Hematopoietic multipotent progenitor cell treated with erythropoietin and hydrocortisone succinate and interleukin-3 and kit ligand, for 4 days (in vitro differentiated cells): ENCODE measurements at regions not wholly inside any gene's neighbourhood (a gene's known extent, or its start where the extent isn't known, plus 50 kb on each side); places are given as distances from the start of the nearest gene placed in this dataset.

Source experiments
- DNase-seq: peaks from one replicate; pipeline ENCODE4 v3.0.0-alpha.2; 2015

DNA sequence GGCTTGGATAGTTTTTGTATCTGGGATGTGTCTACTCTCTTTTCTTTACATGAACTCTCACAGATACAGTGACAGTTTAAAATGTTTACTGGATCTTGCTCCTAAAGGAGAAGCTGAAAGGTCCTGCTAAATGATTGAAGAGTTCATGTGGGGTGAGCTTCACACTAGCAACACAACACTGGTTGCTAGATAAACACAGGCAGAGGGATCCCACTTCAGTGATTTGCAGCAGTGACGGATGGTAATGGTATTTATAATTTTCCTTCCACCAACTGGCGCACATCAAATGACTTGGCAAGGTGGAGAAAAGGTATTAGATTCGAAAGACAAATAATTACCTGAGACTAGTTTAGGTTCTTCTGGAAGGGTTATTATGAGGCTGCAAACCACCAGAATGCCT lies 270.2 kb downstream of the TBX15 start:
- no peak for DNase-seq

DNA sequence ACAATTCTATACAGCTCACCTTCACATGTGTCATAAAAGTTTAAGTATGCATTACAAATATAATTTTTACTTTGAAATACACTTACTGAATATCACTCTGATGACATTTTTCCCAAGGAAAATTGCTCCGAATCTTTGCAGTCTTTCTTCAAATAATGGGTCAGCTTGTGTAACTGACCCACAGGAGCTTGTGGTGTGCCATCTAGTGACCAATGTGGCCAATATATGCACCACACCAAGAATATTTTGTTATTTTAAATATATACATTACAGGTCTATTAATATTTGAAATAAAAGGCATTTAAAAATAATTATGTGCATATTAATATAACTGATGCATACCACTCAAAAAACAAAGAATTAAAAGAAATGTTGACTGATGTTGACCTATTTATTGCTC lies 271.4 kb downstream of the TBX15 start:
- no peak for DNase-seq

DNA sequence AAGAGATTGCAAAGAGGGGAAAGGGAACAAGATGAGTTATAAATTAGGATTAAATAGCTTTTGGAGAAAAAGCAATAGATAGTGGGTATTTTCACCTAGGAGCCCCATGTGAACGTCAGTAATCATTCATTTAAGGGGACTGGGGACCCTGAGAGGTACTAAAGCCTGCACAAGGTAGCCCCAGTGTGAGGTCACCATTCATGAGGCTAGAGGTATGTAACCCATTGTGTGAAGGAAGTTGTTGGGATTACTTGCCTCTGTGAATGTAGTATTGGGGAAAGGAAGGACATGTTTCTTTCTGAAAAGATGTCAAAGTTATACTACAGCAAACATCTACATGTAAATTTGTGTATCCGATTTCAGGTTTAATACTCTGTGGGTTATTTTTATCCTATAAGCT lies 276.8 kb downstream of the TBX15 start:
- no peak for DNase-seq

DNA sequence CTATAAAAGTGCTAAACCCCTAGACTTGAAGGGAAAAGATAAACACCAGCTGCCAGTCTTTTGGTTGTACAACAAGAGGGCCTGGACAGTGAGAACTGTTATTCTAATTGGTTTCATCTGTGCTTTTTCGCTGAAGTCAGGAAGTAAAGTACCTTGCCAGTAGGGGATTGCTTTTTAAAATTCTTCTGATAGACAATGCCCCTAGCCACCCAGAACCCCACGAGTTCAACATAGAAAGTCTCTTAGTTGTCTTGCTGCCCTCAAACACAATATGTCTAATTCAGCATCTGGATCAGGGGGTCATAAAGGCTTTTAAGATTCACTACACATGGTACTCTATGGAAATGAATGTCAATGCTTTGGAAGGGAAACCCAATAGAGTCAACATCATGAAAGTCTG lies 289.2 kb downstream of the TBX15 start:
- no peak for DNase-seq

DNA sequence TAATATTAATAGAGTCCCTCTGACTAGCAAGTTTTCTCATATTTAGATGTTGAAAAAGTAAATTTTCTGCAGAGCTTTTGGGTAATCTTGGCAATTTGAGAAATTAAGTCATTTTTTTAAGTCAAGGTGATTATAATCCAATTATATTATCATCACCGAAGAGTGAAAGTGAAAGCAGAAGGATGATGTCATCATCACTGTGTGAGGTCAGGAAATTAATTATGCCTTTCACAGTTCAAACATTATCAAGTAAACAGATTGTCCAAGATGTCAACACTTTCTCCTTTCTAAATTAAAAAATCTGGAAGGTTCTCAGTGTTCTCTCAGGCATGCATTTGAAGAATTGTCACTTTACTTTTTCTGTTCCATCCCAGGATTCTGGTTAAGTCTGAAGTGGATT lies 296.0 kb downstream of the TBX15 start:
- DNase-seq = no peak

DNA sequence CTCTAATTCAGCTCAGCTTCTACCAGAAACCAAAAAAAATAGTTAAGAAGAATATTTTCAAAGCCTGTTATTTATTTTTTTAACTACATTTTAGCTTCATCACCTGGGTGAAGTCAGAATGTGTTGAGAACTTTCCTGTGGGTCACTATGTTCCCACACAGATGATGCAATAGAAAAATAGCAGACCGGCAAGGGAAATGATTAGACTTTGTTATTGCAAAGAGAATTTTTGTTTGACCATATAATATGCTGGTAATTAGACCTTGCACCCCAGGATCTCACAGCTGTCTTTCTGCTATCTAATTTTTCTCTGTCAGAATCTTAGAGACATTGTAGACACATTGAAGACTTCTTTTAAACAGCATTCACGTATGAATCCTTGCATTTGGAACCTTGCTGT lies 299.3 kb downstream of the TBX15 start:
- no peak for DNase-seq

DNA sequence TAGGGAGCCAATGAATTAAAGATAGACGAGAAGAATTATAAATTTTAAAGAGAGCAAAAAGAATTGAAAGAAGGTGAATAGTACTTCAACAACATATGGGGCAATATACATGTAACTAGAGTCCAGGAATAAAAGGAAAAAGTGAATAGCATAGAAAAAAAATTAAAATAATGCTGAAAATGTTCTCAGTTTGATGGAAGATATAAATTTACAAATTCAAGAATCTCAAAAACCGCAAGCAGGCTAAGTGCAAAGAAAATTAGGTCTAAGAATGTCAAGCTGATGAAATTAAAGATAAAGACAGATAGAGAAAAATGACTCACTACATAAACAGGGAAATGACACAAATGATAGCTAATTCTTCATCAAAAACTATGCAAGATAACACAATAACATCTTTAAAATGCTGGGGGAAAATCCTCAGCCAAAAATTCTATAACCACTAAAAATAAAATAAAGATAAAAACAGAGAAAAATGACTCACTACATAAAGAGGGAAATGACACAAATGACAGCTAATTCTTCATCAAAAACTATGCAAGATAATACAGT lies 326.3 kb downstream of the TBX15 start:
- DNase-seq = no peak

DNA sequence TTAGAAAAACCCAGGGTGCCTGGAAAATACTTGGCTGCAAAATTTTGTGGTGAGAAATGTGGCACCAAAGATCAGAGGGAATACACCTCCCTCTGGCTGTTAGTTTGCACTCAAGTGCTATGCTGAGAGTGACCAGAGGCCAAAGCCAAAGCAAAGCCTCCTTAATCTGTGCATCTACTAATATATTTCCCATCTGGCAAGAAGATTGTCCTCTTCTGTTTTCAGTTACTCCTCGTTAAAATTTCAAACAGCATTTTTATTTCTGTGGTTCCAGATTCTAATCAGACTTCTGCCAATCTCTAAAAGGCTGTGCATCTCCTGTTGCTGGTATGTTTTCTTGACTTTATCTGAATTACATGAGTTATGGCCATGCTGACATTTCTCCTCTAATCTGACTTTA lies 327.4 kb downstream of the TBX15 start:
- DNase-seq = no peak

DNA sequence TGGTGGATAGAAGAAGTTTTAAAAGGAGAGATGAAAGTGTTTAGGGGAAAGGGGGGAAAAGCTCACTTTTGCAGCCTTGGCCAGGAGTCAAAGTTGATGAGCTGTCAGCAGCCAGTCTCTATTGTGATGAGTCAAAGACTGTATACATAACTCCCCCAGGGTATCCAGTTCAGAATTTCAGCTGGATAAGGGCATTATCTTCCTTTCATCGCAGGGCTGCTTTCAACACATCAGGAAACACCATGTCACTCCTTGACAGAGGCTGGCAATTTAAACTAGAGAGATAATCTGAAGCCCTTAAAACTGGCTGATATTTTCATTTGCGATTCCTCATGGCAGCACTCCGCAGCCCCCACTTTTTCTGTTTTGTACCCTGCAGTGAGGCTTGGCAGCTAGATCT lies 328.5 kb downstream of the TBX15 start:
- DNase-seq = no peak

DNA sequence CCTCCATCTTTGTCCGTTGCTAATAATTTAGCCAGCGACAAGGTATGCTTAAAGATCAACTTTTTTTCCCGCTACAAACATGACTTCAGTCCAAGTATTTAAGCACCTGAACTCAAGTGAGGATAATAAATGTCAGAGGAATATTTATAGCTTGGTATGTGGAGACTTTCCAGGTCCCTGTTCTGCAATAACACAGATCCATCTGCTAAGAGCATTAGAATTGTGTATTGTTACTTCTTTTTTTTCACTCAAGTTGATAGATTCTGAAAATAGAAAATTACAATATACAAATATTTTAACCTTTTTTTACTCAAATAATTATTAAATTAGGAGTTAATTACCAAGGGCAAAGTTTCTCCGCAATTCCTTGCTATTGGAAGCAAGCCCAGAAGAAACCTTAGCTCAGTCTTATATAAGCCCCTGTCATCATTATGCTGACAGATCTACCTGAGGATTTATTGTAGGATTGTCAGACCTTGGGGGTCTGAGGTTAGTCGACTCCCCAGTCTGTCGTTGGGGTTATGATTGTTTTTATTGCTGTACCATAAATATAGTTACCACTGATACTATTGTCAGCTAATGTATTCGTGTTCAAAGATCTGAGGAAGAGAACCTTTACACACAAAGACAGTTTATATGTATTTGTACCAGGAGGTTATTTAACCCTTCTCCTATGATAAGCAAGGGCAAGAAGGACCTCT lies 337.9 kb downstream of the TBX15 start:
- no peak for DNase-seq

DNA sequence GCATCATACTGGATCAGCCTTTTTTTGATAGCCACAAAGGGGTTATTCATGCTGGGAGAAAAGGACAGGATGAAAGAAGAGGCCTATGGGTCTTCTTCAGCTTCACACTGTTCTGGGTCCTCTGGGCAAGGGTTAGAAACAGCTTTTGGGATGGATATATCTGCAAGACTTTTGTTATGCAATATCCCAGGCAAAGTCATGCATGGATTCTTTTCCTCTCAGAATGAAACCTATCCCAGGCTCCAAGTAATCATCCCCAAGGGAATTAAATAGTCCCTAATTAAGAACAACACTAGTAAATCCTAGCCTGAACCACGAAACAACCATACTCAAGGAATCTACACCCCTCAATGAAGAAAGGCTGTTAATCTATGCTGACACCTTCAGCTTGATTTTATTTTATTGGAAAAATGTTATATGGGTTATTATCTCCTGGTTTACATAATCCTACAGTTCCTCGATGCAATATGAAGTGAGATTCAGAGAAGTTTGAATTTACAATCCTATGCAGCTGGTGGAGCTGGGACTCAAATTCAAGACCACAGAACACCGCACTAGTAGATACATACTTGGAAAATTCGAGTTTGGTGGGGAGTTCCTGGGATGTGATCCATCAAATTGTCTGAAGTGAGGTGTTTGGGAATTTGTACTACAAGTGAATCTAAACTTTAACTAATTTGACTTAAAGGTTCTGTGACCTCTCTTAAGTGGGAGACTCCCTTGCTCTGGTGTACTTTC lies 338.6 kb downstream of the TBX15 start:
- no peak for DNase-seq

DNA sequence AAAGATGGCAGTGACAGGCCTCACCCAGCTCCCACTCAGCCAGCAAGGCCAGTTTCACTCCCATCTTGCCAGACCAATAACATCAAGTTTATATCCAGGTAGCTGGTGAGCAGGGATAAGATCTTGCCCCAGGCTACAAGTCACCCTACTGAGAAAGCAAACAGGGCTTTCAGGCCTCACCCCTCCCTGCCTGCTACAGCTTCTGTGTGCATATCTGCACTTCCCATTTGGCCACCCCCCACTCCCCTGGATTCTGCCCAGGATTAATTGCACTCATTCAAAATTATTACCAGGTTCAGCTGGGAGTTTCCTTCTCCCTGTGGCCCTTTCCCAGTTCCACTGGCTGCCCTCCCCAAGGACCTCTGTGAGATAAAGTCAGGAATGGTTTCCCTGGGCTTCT lies 352.1 kb downstream of the TBX15 start:
- DNase-seq = no peak

DNA sequence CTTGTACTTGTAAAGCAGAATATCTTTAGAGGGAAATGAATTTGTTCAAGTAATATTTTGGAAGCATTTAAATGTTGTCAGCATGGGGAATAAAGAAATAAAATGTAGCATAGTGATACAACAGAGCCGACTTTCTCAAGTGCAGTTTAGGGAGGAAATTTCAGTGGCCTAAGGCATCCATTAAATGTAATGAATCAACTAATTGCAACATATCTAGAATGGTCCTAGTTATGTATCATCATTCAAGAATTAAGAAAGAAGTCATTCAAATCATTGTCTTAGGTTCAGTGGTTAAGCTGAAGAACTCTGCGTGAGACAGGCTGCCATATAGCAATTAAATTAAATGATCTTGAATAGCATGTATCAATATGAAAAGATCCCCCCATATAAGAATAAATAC lies 360.7 kb downstream of the TBX15 start:
- DNase-seq = no peak

DNA sequence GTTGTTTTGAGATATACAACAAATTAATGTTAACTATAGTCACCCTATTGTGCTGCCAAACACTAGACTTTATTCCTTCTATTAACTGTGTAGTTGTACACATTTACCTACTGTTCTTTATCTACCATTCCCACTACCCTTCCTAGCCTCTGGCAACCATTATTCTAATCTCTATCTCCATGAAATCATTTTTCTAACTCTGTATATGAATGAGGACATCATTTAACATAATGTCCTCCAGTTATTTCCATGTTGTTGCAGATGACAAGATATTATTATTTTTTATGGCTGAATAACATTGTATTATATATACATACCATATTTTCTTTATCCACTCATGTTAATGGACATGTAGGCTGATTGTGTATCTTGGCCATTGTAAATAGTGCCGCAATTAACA lies 366.3 kb downstream of the TBX15 start:
- DNase-seq = no peak

DNA sequence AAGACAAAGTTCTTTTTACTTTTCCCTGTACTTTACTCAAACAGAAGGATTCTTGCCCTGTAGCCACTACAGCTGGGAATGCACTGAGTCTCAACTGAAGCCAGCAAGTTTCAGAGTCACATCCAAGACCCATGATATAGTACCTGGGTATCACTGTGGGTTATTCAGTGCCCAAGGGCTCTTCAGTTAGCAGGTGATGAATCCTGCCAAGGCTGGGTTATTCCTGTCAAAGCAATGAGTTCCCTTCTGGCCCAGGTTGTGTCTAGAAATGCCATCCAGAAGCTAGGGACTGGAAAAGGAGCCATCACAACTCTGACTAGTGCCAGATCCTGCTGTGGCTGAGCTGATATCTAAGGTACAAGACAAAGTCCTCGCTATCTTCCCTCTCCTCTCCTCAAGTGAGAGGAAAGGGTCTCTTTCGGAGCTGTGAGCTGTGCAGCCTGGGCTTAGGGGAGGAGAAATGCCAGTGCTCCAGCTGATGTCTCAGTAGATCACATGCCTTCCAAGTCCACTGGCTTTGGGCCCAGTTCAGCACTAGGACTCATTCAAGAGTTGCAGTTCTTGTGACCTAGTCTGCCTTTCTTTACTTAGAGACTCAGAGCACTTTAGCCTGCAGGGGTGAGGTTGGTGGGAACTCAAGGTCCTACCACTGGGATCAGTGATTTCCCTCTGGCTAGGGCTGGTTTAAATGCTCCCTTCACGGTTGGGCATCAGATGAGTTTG lies 369.4 kb downstream of the TBX15 start:
- no peak for DNase-seq

DNA sequence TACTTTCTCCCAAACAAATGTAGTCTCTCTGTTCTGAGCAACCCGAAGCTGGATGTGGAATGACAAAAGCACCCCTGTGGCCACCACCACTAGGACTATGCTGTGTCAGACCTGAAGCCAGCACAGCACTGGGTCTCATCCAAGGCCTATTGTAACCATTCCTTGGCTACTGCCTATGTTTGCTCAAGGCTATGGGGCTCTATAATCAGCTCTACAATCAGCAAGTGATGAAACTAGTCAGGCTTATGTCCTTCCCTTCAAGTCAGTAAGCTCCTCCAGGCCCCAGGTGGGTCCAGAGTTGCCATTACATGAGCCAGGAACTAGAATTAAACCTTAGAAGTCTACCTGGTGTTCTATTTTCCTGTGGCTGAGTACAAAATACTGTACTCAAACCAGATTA lies 370.2 kb downstream of the TBX15 start:
- no peak for DNase-seq

DNA sequence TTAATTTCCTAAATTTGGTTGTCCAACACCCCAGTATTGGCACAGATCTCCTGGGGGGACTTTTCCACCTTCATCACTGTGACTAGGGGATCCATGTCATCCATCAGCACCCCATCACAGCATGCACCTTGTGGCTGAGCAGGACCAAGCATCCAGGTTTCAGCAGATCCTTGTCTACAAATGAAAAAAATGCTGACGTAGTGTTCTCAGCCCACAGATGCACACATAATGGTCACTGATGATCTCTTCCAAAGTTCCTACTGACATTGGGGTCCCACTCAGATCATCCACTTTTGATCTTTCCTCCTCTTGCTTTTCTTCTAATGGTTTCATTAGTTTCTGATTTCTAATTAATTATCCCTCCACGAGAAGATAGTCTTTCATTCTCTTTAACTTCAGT lies 373.1 kb downstream of the TBX15 start:
- DNase-seq = no peak

DNA sequence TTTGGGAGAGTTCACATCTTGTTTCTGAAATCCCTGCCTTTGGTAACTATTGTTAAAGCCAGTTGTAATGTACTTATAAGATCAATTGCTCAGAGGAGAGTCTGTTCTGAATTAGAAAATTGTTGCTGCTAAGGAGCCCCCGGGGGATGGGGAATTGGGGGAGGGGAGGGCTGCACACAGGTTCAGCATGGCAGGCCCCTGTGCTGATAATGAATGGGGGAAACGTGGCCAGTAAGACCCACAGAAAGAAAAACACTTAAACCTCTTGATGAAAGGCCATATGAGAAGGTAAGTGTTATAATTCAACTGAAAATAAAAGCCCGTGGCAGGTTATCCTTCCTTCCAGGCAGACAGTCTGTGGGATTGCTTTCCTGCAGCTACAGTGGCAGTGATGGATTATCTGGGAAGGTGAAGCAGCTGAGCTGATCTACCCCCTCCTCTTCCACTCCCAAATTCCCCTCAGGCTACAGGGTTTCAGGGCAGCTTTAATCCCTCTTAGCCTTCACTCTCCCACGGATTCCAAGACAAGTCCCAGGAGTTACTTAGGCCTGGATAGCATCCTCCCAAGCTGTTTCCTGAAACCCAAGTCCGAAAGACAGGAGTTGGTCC lies 398.8 kb downstream of the TBX15 start:
- DNase-seq = no peak

DNA sequence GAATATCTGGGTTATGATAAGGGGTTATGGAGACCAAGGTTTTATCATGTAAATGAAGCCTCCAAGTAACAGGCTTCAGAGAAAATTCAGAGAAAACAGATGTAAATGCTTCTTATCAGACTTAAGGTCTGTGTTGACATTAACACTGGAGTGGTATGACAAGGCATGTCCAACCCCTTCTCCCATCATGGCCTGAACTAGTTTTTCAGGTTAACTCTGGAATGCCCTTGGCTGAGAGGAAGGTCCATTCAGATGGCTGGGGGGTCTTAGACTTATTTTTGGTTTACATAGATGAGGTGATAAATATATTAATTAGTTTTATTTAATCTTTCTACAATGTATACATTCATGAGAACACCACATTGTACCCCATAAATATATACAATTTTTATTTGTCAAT lies 399.6 kb downstream of the TBX15 start:
- no peak for DNase-seq

DNA sequence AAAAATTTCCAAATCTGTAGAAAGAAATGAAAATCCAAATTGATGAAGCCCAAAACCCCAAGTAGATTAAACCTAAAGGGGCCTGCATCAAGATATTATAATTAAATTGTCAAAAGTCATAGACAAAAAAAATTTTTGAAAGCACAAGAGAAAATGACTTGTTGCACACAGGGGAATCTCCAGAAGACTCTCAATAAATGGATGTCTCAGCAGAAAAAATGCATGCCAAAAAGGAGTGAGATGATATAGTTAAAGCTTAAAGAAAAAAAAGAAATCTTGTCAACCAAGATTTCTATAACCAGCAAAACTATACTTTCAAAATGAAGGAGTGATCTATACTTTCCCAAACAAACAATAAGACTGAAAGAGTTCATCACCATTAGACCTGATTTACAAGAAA lies 393.2 kb upstream of the SPAG17 start:
- DNase-seq = no peak

DNA sequence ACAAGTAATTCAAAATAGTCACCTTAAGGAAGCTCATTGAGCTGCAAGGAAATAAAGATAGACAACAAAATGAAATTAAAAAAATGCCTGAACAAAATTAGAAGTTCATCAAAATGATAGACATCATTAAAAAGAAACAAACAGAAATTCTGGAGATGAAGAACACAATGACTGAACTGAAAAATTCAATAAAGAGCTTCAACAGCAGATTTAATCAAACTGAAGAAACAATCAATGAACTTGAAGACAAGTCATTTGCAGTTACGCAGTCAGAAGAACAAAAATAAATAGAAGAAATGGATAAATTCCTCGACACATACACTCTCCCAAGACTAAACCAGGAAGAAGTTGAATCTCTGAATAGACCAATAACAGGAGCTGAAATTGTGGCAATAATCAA lies 390.0 kb upstream of the SPAG17 start:
- no peak for DNase-seq

DNA sequence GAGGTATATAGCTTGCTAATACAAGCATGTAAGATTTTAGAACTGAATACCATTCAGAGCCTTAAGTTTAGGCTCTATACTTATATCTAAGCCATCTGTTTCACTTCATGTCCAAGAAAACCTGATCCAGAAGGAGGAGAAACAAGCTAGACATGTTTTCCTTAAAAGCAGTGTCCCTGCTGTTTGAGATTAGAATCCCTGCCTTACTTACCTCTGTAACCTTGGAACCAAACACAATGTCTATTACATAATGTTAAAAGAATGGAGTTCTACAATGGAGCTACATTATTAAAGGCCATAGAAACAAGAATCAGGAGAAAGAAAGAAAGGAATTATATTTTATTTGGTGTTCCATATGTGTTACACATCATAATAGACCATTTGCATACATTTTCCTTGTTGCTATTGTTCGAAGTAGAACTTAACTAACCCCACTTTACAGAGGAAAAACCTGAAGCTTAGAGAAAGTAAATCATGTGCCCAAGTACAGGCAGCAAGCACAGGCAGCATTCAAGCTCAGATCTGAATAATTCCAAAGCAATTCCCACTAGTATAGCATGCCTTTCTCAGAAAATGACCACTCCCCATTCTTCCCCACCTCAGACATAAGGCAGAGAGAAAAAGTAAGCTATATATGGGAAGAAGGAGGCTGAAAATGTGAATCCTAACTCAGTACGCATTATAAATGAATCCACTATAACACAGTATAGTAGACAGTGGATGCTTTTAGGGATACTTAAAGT lies 380.1 kb upstream of the SPAG17 start:
- DNase-seq = no peak
